ENCODE measurements at regions not wholly inside any gene's neighbourhood (a gene's known extent, or its start where the extent isn't known, plus 50 kb on each side); places are given as distances from the start of the nearest gene placed in this dataset.

DNA sequence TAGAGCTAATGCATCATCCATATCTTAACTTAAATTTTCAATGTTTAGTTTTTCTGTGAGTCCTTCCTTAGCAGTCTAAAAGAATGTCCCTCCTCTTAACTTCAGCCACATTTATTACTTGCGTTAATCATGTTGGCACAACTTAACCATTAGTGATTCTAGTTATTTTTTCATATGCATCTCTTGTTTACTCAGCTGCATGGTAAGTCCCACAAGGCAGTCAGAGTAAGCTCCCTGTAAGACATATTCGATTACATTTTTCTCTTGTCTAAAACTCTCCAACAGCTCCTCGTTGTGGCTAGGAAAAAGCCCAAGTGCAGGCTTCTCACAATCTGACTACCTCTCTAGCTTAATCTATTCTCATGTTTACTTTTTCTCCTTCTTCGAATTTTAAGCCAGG, 2045.3 kb upstream of the PIK3C3 start:
- TF ChIP-seq, protein P1, sequence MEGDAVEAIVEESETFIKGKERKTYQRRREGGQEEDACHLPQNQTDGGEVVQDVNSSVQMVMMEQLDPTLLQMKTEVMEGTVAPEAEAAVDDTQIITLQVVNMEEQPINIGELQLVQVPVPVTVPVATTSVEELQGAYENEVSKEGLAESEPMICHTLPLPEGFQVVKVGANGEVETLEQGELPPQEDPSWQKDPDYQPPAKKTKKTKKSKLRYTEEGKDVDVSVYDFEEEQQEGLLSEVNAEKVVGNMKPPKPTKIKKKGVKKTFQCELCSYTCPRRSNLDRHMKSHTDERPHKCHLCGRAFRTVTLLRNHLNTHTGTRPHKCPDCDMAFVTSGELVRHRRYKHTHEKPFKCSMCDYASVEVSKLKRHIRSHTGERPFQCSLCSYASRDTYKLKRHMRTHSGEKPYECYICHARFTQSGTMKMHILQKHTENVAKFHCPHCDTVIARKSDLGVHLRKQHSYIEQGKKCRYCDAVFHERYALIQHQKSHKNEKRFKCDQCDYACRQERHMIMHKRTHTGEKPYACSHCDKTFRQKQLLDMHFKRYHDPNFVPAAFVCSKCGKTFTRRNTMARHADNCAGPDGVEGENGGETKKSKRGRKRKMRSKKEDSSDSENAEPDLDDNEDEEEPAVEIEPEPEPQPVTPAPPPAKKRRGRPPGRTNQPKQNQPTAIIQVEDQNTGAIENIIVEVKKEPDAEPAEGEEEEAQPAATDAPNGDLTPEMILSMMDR (IDR thresholded peaks at IDR 0.05): no peak
- no peak for TF ChIP-seq POLR2A (IDR thresholded peaks at IDR 0.05)

Measured in Peyer's patch (tissue), 4 donors.